Prostate gland (tissue), 2 donors: ENCODE measurements at regions not wholly inside any gene's neighbourhood (a gene's known extent, or its start where the extent isn't known, plus 50 kb on each side); places are given as distances from the start of the nearest gene placed in this dataset.

Source experiments
- DNase-seq: peaks from one replicate; pipeline ENCODE4 v3.0.0-alpha.2; 2019; ENCODE audit warnings: low spot score
- H3K27ac ChIP-seq, 2 donors: fragments of 200-600 bp; sonication (generic); 2 replicates each; pipeline ENCODE4 v1.5.1; 2017 to 2019
- H3K27me3 ChIP-seq: fragments of 200-600 bp; sonication (generic); replicated peaks from 2 replicates; pipeline ENCODE4 v1.5.1; 2019; ENCODE audit not compliant: insufficient read depth
- H3K36me3 ChIP-seq, 2 donors: fragments of 200-600 bp; sonication (generic); 1 replicate in 1 of 2; 2 replicates in 1 of 2; pipeline versions ENCODE4 v1.5.1 to v1.8.1; 2017 to 2019
- H3K4me1 ChIP-seq: fragments of 200-600 bp; sonication (generic); replicated peaks from 2 replicates; pipeline ENCODE4 v1.5.1; 2019
- H3K4me3 ChIP-seq, 2 donors: fragments of 200-600 bp; sonication (generic); 2 replicates each; pipeline ENCODE4 v1.5.1; 2017 to 2019
- H3K9me3 ChIP-seq: fragments of 200-600 bp; sonication (generic); 2 replicates; pipeline ENCODE4 v1.5.1; 2017
- CTCF ChIP-seq, 4 experiments: fragments of 200-600 bp in 2 of 4; fragments of 450-650 bp in 2 of 4; sonication (generic) in 2 of 4; IDR thresholded peaks; 1 replicate in 3 of 4; 2 replicates in 1 of 4; pipeline ENCODE4 v1.5.1; 2016 to 2019; ENCODE audit warnings: antibody characterized with exemption in 4 of 4, mild to moderate bottlenecking in 2 of 4, moderate library complexity in 2 of 4
- POLR2A ChIP-seq: fragments of 450-650 bp; IDR thresholded peaks from one replicate; pipeline ENCODE4 v1.6.1; 2016; ENCODE audit warnings: antibody characterized with exemption, mild to moderate bottlenecking
- POLR2AphosphoS5 ChIP-seq: sonication (generic); formaldehyde crosslinking; IDR thresholded peaks from one replicate; pipeline ENCODE4 v1.6.1; 2017; ENCODE audit warnings: antibody characterized with exemption
- WGBS: methylation state at CpG from one replicate; pipeline ENCODE4 v1.1.5; 2018; 5-methylcytosine and 5-hydroxymethylcytosine counted together
- intact Hi-C: fragments of 100-400 bp; cut with DNase I; formaldehyde crosslinking; loops from one replicate; pipeline ENCODE4 v1.14.2; 2022

GRCh38 chr1:113281550-113281949, 108.8 kb upstream of the MAGI3 start:
- Histone ChIP-seq H3K27ac (no peak overlapping the region), H3K27me3 (no peaks in the 10 kb centered on the region), H3K4me1 (no peaks in the 10 kb centered on the region), H3K36me3 (no peaks in the 10 kb centered on the region), H3K4me3 (no peak overlapping the region), H3K9me3 (no peaks in the 10 kb centered on the region)
- TF ChIP-seq CTCF (IDR thresholded peaks at IDR 0.05), result no peak
- no peak for TF ChIP-seq POLR2AphosphoS5
- TF ChIP-seq POLR2A, result no peak
- DNase-seq, result no peak
- intact Hi-C loops, result no loop called here

GRCh38 chr1:113282008-113282892, 108.1 kb upstream of the MAGI3 start:
- Histone ChIP-seq H3K36me3 (no peaks in the 10 kb centered on the region), H3K4me1 (no peaks in the 10 kb centered on the region), H3K27me3 (no peaks in the 10 kb centered on the region), H3K9me3 (no peaks in the 10 kb centered on the region), H3K4me3 (no peak overlapping the region), H3K27ac (no peak overlapping the region)
- 56% methylated on average over 3 of the region's 3 CpGs for WGBS
- TF ChIP-seq CTCF (IDR thresholded peaks at IDR 0.05) (no peak), POLR2AphosphoS5 (no peak)
- no peak for DNase-seq
- intact Hi-C loops, result no loop called here

GRCh38 chr1:113282893-113283285, 107.4 kb upstream of the MAGI3 start:
- Histone ChIP-seq H3K36me3 (no peaks in the 10 kb centered on the region), H3K27me3 (no peaks in the 10 kb centered on the region), H3K27ac (no peak overlapping the region), H3K9me3 (no peaks in the 10 kb centered on the region), H3K4me1 (no peaks in the 10 kb centered on the region), H3K4me3 (no peak overlapping the region)
- WGBS, result 76% methylated on average over 11 of the region's 11 CpGs
- TF ChIP-seq CTCF (IDR thresholded peaks at IDR 0.05) (no peak), POLR2AphosphoS5 (no peak), POLR2A (no peak)
- intact Hi-C loops, result no loop called here
- no peak for DNase-seq

- Histone ChIP-seq H3K27me3 (no peaks in the 10 kb centered on the region), H3K27ac (no peak overlapping the region), H3K4me1 (no peaks in the 10 kb centered on the region), H3K36me3 (no peaks in the 10 kb centered on the region), H3K4me3 (no peak overlapping the region), H3K9me3 (no peaks in the 10 kb centered on the region)
- no peak for TF ChIP-seq CTCF (IDR thresholded peaks at IDR 0.05)
- TF ChIP-seq POLR2A, result no peak
- TF ChIP-seq POLR2AphosphoS5, result no peak
- no peak for DNase-seq
- intact Hi-C loops, result no loop called here
These were observed 106.4 kb upstream of the MAGI3 start for GRCh38 chr1:113283914-113284313.

- DNase-seq, result no peak
- no peaks in the 10 kb centered on the region for H3K36me3 ChIP-seq
These were observed 104.2 kb upstream of the MAGI3 start for GRCh38 chr1:113286156-113286555.

More at GRCh38 chr1:113286156-113286555, 104.2 kb upstream of the MAGI3 start:
- WGBS, result 100% methylated on average over 1 of the region's 1 CpG
- no peaks in the 10 kb centered on the region for H3K4me1 ChIP-seq
- no peaks in the 10 kb centered on the region for H3K9me3 ChIP-seq
- no peak overlapping the region for H3K27ac ChIP-seq
- no peaks in the 10 kb centered on the region for H3K27me3 ChIP-seq
- intact Hi-C loops, result no loop called here
- no peak overlapping the region for H3K4me3 ChIP-seq
- TF ChIP-seq POLR2AphosphoS5 (no peak), CTCF (IDR thresholded peaks at IDR 0.05) (no peak), POLR2A (no peak)
